Activated naive CD4-positive, alpha-beta T cell (primary cell): ENCODE measurements at regions not wholly inside any gene's neighbourhood (a gene's known extent, or its start where the extent isn't known, plus 50 kb on each side); places are given as distances from the start of the nearest gene placed in this dataset.
"Not testable (repeated sequence)": the region's sequence is repeated elsewhere in the genome, so short reads cannot be mapped to it uniquely, and the experiment has no call there.

Experiments used
- DNase-seq, 4 experiments: peaks; one replicate each; lab custom pipeline; 2025; lab: John Stamatoyannopoulos, UW

GRCh38 chr1:194004146-194004545, 817.7 kb upstream of the B3GALT2 start:
- no peak for DNase-seq

- not testable (repeated sequence) for DNase-seq
Observed at GRCh38 chr1:194001726-194002350, 815.4 kb upstream of the B3GALT2 start.

DNA sequence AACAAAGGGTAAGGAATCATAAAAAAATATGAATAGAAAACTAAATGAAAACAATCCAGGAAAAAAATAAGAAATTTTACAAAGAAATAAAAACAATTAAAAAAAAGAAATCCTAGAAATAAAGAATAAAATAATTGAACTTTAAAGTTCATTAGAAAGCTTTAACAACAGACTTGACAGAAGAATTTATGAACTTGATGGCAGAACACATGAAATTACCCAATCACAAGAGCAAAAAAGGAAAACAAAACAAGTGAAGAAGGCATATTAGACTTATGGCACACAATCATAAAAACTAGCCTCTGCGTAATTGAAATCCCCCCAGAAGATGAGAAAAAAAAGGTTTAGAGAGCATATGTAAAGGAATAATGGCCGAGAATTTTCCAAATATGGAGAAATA, 802.5 kb upstream of the B3GALT2 start:
- DNase-seq = no peak

DNA sequence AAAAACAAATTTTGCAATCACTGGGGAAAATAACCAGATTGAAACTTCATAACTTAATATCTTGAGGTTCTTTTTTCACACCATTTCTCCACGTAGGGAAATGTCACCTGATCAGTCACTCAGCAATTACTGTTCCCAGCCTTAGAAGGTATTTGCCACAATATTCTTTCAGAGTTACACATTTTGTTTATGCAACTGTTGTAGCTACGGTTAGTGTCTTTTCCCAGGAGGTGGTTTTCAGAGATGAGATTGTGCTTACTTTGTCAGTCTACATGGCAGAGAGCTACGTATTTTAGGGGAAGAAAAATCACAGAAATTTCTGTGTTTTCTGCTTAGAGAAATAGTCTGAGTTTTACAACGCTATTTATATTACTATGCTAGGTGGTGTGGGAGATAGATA, 792.8 kb upstream of the B3GALT2 start:
- no peak for DNase-seq

DNA sequence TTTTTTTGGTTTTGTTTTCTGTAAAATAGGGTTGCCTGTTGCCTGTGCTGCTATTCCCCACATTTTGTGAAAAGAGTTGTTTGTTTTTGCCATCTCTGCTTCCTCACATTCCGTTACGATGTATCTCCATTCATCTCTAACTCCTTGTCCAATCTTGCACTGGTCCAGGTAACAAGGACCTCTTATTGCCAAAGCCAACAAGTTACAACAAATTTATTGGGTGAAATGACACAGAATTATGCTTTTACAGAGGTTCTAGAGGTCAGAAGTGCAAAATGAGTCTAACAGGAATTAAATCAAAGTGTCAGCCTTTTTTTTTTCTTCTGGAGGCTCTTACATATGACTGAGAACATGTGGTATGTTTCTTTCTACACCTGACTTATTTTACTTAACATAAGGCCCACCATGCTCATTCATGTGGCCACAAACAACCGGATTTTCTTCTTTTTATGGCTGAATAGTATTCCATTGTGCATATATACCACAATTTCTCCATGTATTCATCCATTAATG, 787.9 kb upstream of the B3GALT2 start:
- DNase-seq = no peak

DNA sequence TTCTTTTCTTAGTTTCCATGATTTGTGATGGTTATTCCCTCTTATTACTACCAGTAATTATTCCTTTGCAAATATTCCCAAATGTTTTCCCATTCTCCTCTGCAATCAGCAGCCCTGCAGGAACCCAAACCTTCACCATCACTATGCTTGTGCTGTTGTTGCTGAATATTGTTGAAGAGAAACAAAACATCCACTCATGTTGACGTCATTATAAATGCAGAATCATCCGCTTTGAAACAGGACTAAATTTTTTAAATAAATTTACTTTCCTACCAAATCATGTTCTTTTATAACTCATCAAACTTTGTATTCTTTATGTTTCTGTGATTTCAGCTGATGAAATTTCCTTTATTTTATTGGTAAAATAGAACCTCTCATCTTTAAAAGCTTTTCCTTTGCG, 787.0 kb upstream of the B3GALT2 start:
- DNase-seq = no peak

DNA sequence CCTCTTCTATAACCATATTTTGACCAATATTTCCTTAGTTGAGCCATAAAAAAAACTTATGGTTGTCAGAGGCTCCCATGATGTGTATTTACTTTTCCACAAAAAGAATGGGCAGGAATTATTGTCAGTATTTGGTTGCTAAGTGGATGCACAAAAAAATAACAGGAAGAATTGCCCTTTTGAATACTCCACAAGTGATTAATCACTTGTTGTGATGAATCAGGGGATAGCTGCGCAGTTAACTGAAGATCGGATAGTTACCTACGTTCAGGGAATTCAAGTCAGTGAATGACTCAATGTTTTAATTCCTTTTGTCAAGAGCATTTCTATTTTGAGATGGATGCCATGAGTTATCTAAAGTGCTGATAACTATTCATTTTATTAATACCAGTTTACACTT, 785.2 kb upstream of the B3GALT2 start:
- no peak for DNase-seq

- DNase-seq = no peak
Observed at GRCh38 chr1:193960499-193960898, 774.1 kb upstream of the B3GALT2 start.

GRCh38 chr1:193960040-193960439, 773.6 kb upstream of the B3GALT2 start:
- no peak for DNase-seq

- DNase-seq = no peak
Observed at GRCh38 chr1:193957556-193958095, 771.2 kb upstream of the B3GALT2 start.

- DNase-seq = no peak
Observed at GRCh38 chr1:193952778-193953374, 766.5 kb upstream of the B3GALT2 start.

- no peak for DNase-seq
Observed at GRCh38 chr1:193951984-193952383, 765.6 kb upstream of the B3GALT2 start.

- no peak for DNase-seq
Observed at GRCh38 chr1:193944454-193944853, 758.0 kb upstream of the B3GALT2 start.

GRCh38 chr1:193940176-193940575, 753.8 kb upstream of the B3GALT2 start:
- DNase-seq = no peak

GRCh38 chr1:193939585-193939984, 753.2 kb upstream of the B3GALT2 start:
- no peak for DNase-seq

DNA sequence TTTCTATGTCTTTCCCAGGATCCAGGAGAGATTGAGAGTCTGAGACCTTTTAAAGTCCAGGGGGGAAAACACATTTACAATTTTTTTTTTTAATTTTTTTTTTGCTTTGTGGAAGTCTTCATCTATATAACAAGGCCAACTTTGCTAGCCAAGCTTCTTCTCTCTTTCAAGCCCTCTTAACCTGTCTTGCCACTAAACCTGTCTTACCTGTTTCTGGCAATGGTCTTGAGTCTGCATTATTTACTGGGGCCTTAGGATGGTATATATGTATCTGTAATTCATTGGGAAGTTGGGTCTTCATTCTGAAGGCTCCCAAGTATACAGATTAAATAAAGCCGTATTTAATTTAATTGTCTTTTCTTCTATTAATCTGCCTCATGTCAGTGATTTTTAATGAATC, 750.9 kb upstream of the B3GALT2 start:
- DNase-seq = no peak

DNA sequence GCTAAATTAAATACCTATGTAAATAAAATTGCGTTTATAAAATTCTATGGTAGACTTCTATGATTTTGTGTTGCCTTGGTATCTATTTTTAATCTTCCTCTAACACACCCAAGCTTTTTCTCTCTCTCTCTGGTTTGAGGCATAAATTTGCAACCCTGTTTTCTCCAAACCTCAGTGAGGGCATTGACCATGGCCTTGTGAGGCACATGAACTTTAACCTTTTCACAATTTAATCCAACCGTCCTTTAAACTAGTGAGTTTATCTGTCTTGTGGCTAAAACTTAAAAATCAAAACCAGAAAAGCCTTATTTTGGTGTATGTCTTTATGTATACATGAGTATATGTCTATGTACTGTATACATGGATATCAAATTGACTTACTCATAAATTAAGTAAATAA, 746.6 kb upstream of the B3GALT2 start:
- no peak for DNase-seq

GRCh38 chr1:193931356-193931755, 744.9 kb upstream of the B3GALT2 start:
- no peak for DNase-seq

GRCh38 chr1:193929374-193930033, 743.1 kb upstream of the B3GALT2 start:
- DNase-seq = no peak

- no peak for DNase-seq
Observed at GRCh38 chr1:193927550-193927949, 741.1 kb upstream of the B3GALT2 start.

DNA sequence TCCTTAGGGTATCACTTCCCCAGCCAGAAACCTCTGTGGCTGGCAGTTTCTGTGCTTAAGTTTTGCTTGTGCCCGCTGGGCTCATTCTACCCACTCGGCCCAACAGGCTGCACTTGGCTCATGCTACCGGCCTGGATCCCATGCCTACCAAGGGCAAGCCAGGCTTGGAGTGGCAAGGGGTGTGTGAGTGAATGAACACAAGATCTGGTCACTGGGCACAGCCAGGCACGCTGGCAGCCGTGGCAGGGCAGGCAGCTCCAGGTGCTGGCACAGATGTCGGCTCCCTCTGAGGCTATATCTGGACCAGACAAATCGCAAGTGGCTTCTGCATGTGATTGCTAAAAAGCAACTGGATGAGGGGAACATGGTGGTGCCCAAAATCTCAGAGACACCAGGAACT, 740.5 kb upstream of the B3GALT2 start:
- no peak for DNase-seq

- no peak for DNase-seq
Observed at GRCh38 chr1:193919827-193920226, 733.4 kb upstream of the B3GALT2 start.

DNA sequence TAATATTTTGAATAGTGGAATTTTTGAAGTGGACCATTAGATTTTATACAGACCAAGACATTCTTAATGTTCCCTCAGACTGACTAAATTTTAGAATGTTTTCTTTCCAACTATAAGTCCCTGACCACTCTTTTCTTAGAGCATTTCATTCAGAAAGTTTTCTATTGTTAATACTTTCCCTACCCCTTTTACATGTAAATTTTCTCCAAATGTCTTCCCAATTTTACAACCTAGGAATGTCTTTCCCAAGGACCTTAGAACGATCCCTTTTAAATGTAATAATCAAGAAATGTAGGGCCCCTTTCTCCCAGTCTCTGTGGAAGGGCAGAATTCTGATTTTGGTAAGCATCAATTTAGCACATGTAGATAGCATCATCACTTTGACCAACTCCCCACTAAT, 730.0 kb upstream of the B3GALT2 start:
- DNase-seq = no peak
